ENCODE measurements at regions not wholly inside any gene's neighbourhood (a gene's known extent, or its start where the extent isn't known, plus 50 kb on each side); places are given as distances from the start of the nearest gene placed in this dataset.
"Not testable (repeated sequence)": the region's sequence is repeated elsewhere in the genome, so short reads cannot be mapped to it uniquely, and the experiment has no call there.

GRCh38 chr20:48503166-48503815 is 324.5 kb downstream of the PREX1 start:
- DNase-seq (no peak), ATAC-seq (no peak)
- no peak for TF ChIP-seq CTCF (IDR thresholded peaks at IDR 0.05)
- intact Hi-C loops (cut with DNase I), result no loop called here
- no peaks in the 10 kb centered on the region for H3K36me3 ChIP-seq
- peaks cover 0 to 17% of the 10 kb centered on the region in 2 donors for H3K27me3 ChIP-seq
- no peak overlapping the region for H3K27ac ChIP-seq
- no peak overlapping the region for H3K4me3 ChIP-seq
- H3K4me1 ChIP-seq, result no peaks in the 10 kb centered on the region
- no peaks in the 10 kb centered on the region for H3K9me3 ChIP-seq

- Histone ChIP-seq H3K9me3 (no peaks in the 10 kb centered on the region), H3K4me1 (no peaks in the 10 kb centered on the region), H3K27ac (no peak overlapping the region), H3K27me3 (peaks cover 0 to 17% of the 10 kb centered on the region in 2 donors), H3K36me3 (no peaks in the 10 kb centered on the region), H3K4me3 (no peak overlapping the region)
- DNase-seq (no peak), ATAC-seq (no peak)
- intact Hi-C loops (cut with DNase I), result no loop called here
- TF ChIP-seq CTCF (IDR thresholded peaks at IDR 0.05), result no peak
Measured at GRCh38 chr20:48502758-48503157, 325.0 kb downstream of the PREX1 start.

- Histone ChIP-seq H3K27me3 (peaks cover 0 to 17% of the 10 kb centered on the region in 2 donors), H3K9me3 (no peaks in the 10 kb centered on the region), H3K27ac (no peak overlapping the region), H3K4me1 (no peaks in the 10 kb centered on the region), H3K4me3 (no peak overlapping the region), H3K36me3 (no peaks in the 10 kb centered on the region)
- DNase-seq, result no peak
- intact Hi-C loops (cut with DNase I), result no loop called here
- no peak for TF ChIP-seq CTCF (IDR thresholded peaks at IDR 0.05)
- ATAC-seq, result no peak
Measured at GRCh38 chr20:48502016-48502415, 325.8 kb downstream of the PREX1 start.

- intact Hi-C loops (cut with DNase I); H3K27ac ChIP-seq; DNase-seq; ATAC-seq; H3K4me1 ChIP-seq; H3K9me3 ChIP-seq; H3K36me3 ChIP-seq; H3K4me3 ChIP-seq: not testable (repeated sequence)
- peaks cover 0 to 17% of the 10 kb centered on the region in 2 donors for H3K27me3 ChIP-seq
Measured at GRCh38 chr20:48500900-48501299, 326.9 kb downstream of the PREX1 start.

- H3K27me3 ChIP-seq, result peaks cover 0 to 28% of the 10 kb centered on the region in 2 donors
- H3K4me1 ChIP-seq; H3K27ac ChIP-seq; intact Hi-C loops (cut with DNase I); H3K36me3 ChIP-seq; H3K9me3 ChIP-seq; ATAC-seq; H3K4me3 ChIP-seq; DNase-seq: not testable (repeated sequence)
Measured at GRCh38 chr20:48498939-48499338, 328.9 kb downstream of the PREX1 start.

- DNase-seq; H3K4me3 ChIP-seq; H3K9me3 ChIP-seq; H3K4me1 ChIP-seq; H3K27ac ChIP-seq; intact Hi-C loops (cut with DNase I); H3K36me3 ChIP-seq; ATAC-seq: not testable (repeated sequence)
- H3K27me3 ChIP-seq, result peaks cover 0 to 34% of the 10 kb centered on the region in 2 donors
Measured at GRCh38 chr20:48498125-48498524, 329.7 kb downstream of the PREX1 start.

GRCh38 chr20:48493966-48494365 is 333.8 kb downstream of the PREX1 start:
- DNase-seq (no peak), ATAC-seq (no peak)
- H3K4me1 ChIP-seq, result no peaks in the 10 kb centered on the region
- TF ChIP-seq CTCF (IDR thresholded peaks at IDR 0.05), result no peak
- H3K27ac ChIP-seq, result no peak overlapping the region
- peaks cover 0 to 47% of the 10 kb centered on the region in 2 donors for H3K27me3 ChIP-seq
- no peaks in the 10 kb centered on the region for H3K9me3 ChIP-seq
- no peak overlapping the region for H3K4me3 ChIP-seq
- H3K36me3 ChIP-seq, result no peaks in the 10 kb centered on the region
- intact Hi-C loops (cut with DNase I), result no loop called here

- H3K27ac ChIP-seq; H3K9me3 ChIP-seq; H3K4me3 ChIP-seq; H3K36me3 ChIP-seq; ATAC-seq; DNase-seq; intact Hi-C loops (cut with DNase I); H3K4me1 ChIP-seq: not testable (repeated sequence)
- peaks cover 0 to 54% of the 10 kb centered on the region in 2 donors for H3K27me3 ChIP-seq
Measured at GRCh38 chr20:48493331-48493730, 334.5 kb downstream of the PREX1 start.
